WTC11 (cell line): ENCODE measurements at regions not wholly inside any gene's neighbourhood (a gene's known extent, or its start where the extent isn't known, plus 50 kb on each side); places are given as distances from the start of the nearest gene placed in this dataset.

Experiments
- ATAC-seq: fragments of 200-7000 bp; cut with Tn5 transposase; 2 replicates; pipeline ENCODE4 v1.10.0; 2021; ENCODE audit warnings: mild to moderate bottlenecking, moderate library complexity
- CTCF ChIA-PET: fragments of 300-600 bp; sonication (Branson Sonifier 250); formaldehyde crosslinking; loops from one replicate; lab custom pipeline; 2021; ENCODE audit warnings: antibody characterized with exemption; lab: Charles Lee
- POLR2A ChIA-PET: fragments of 350-600 bp; sonication (Branson Sonifier 250); formaldehyde crosslinking; loops from one replicate; lab custom pipeline; 2021; ENCODE audit warnings: antibody characterized with exemption; lab: Charles Lee
- DNase-seq: peaks from one replicate; pipeline ENCODE4 v3.0.0; 2021; ENCODE audit warnings: low spot score
- H3K27ac Mint-ChIP-seq: 2 replicates; pipeline ENCODE4 v1.8.0; 2021; ENCODE audit warnings: mixed read lengths
- H3K27me3 Mint-ChIP-seq: 2 replicates; pipeline ENCODE4 v1.8.0; 2021; ENCODE audit warnings: low read depth, mild to moderate bottlenecking, moderate library complexity, mixed read lengths
- H3K36me3 Mint-ChIP-seq: 2 replicates; pipeline ENCODE4 v1.8.0; 2021; ENCODE audit warnings: mixed read lengths
- H3K4me1 Mint-ChIP-seq: 2 replicates; pipeline ENCODE4 v1.8.0; 2022; ENCODE audit warnings: mixed read lengths
- H3K4me3 Mint-ChIP-seq: 2 replicates; pipeline ENCODE4 v1.8.0; 2021; ENCODE audit warnings: mild to moderate bottlenecking, moderate library complexity, mixed read lengths
- H3K9me3 Mint-ChIP-seq: 2 replicates; pipeline ENCODE4 v1.8.0; 2021; ENCODE audit warnings: mixed read lengths
- CBFB ChIP-seq: sonication (generic); formaldehyde crosslinking; IDR thresholded peaks from 2 replicates; pipeline ENCODE4 v1.8.1; 2022; ENCODE audit warnings: mild to moderate bottlenecking, low read depth, missing genetic modification reagents
- ETV6 ChIP-seq: sonication (generic); formaldehyde crosslinking; IDR thresholded peaks from 2 replicates; pipeline ENCODE4 v1.8.1; 2022; ENCODE audit warnings: mild to moderate bottlenecking, missing genetic modification reagents
- JAZF1 ChIP-seq: fragments of 250-450 bp; sonication (Bioruptor Pico); IDR thresholded peaks from 2 replicates; pipeline ENCODE4 v1.9.0; 2021; ENCODE audit warnings: moderate library complexity, mild to moderate bottlenecking, inconsistent platforms
- JUN ChIP-seq: sonication (generic); formaldehyde crosslinking; IDR thresholded peaks from 2 replicates; pipeline ENCODE4 v1.8.0; 2023; ENCODE audit warnings: mild to moderate bottlenecking, missing genetic modification reagents
- MYBL2 ChIP-seq: sonication (generic); formaldehyde crosslinking; IDR thresholded peaks from 2 replicates; pipeline ENCODE4 v1.8.1; 2023; ENCODE audit warnings: mild to moderate bottlenecking, moderate library complexity, missing genetic modification reagents
- NFATC4 ChIP-seq: fragments of 250-450 bp; sonication (Bioruptor Pico); IDR thresholded peaks from 2 replicates; pipeline ENCODE4 v1.9.0; 2021; ENCODE audit warnings: mild to moderate bottlenecking
- NFE2L1 ChIP-seq: sonication (generic); formaldehyde crosslinking; IDR thresholded peaks from 2 replicates; pipeline ENCODE4 v1.8.1; 2023; ENCODE audit warnings: missing genetic modification reagents
- NFYB ChIP-seq: sonication (generic); formaldehyde crosslinking; conservative IDR thresholded peaks from 2 replicates; pipeline ENCODE4 v1.8.0; 2022; ENCODE audit warnings: low read depth, missing genetic modification reagents
- RORB ChIP-seq: fragments of 250-450 bp; sonication (Bioruptor Pico); IDR thresholded peaks from 2 replicates; pipeline ENCODE4 v1.9.0; 2021; ENCODE audit warnings: mild to moderate bottlenecking
- TEAD1 ChIP-seq: sonication (generic); formaldehyde crosslinking; IDR thresholded peaks from 2 replicates; pipeline ENCODE4 v1.8.0; 2022; ENCODE audit warnings: mild to moderate bottlenecking, missing genetic modification reagents
- TP53 ChIP-seq: sonication (generic); formaldehyde crosslinking; IDR thresholded peaks from 2 replicates; pipeline ENCODE4 v1.8.1; 2023; ENCODE audit warnings: mild to moderate bottlenecking, missing genetic modification reagents
- ZNF232 ChIP-seq: sonication (generic); formaldehyde crosslinking; IDR thresholded peaks from 2 replicates; pipeline ENCODE4 v1.8.0; 2022; ENCODE audit warnings: mild to moderate bottlenecking, missing genetic modification reagents
- ZNF423 ChIP-seq: fragments of 250-450 bp; sonication (Bioruptor Pico); IDR thresholded peaks from 2 replicates; pipeline ENCODE4 v2.1.2; 2022; ENCODE audit warnings: mild to moderate bottlenecking, moderate library complexity
- TF ChIP-seq, protein P1 (sequence below): fragments of 250-450 bp; sonication (Bioruptor Pico); IDR thresholded peaks from 2 replicates; pipeline ENCODE4 v1.9.0; 2021; ENCODE audit warnings: mild to moderate bottlenecking
- TF ChIP-seq, protein P2 (sequence below): fragments of 250-450 bp; sonication (Bioruptor Pico); IDR thresholded peaks from 2 replicates; pipeline ENCODE4 v1.9.0; 2021; ENCODE audit warnings: mild to moderate bottlenecking
- TF ChIP-seq, protein P3 (sequence below): sonication (generic); formaldehyde crosslinking; conservative IDR thresholded peaks from 2 replicates; pipeline ENCODE4 v1.8.1; 2023; ENCODE audit warnings: mild to moderate bottlenecking, low read depth, missing genetic modification reagents, moderate library complexity
- TF ChIP-seq, protein P4 (sequence below): sonication (generic); formaldehyde crosslinking; IDR thresholded peaks from 2 replicates; pipeline ENCODE4 v1.8.0; 2022; ENCODE audit warnings: missing genetic modification reagents
- TF ChIP-seq, protein P5 (sequence below): sonication (generic); formaldehyde crosslinking; IDR thresholded peaks from 2 replicates; pipeline ENCODE4 v1.8.0; 2023; ENCODE audit warnings: missing genetic modification reagents, mild to moderate bottlenecking, borderline replicate concordance
- TF ChIP-seq, protein P6 (sequence below): sonication (generic); formaldehyde crosslinking; IDR thresholded peaks from 2 replicates; pipeline ENCODE4 v1.8.1; 2022; ENCODE audit warnings: low read depth, missing genetic modification reagents, borderline replicate concordance

DNA sequence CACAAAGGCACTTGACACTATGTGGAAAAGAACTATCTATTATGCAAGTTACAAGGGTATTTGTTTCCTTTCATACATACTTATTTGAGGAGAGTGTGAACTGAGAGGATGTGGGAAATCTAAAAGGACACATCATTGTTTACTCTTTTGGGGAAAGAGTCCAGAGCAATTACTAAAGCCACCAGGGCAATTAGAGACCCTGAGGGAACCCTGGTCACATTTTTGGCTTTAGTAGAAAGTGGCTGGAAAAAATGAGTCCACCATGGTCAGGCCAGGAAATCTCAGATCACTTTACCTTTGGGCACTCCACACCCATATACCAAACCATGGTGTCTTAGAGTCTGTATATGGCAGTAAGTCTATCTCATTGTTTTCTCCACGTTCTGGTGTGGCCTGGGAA is 243.3 kb downstream of the HLX start:
- Mint-ChIP-seq H3K4me1 (no peaks in the 10 kb centered on the region), H3K27me3 (no peaks in the 10 kb centered on the region), H3K4me3 (no peak overlapping the region), H3K27ac (no peak overlapping the region), H3K9me3 (peaks cover 24% of the 10 kb centered on the region), H3K36me3 (peaks cover 3% of the 10 kb centered on the region; the same call in 1 of the 2 replicates)
- POLR2A ChIA-PET = no interaction called here
- CTCF ChIA-PET = no interaction called here
- TF ChIP-seq JUN (CRISPR knock-in tag) (no peak), ZNF232 (no peak), CBFB (no peak), TP53 (CRISPR knock-in tag) (no peak), MYBL2 (no peak), ETV6 (CRISPR knock-in tag) (no peak), NFATC4 (CRISPR knock-in tag) (no peak), NFYB (no peak), JAZF1 (no peak)
- TF ChIP-seq, protein P1, sequence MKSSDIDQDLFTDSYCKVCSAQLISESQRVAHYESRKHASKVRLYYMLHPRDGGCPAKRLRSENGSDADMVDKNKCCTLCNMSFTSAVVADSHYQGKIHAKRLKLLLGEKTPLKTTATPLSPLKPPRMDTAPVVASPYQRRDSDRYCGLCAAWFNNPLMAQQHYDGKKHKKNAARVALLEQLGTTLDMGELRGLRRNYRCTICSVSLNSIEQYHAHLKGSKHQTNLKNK (CRISPR knock-in tag) = no peak
- TF ChIP-seq, protein P2, sequence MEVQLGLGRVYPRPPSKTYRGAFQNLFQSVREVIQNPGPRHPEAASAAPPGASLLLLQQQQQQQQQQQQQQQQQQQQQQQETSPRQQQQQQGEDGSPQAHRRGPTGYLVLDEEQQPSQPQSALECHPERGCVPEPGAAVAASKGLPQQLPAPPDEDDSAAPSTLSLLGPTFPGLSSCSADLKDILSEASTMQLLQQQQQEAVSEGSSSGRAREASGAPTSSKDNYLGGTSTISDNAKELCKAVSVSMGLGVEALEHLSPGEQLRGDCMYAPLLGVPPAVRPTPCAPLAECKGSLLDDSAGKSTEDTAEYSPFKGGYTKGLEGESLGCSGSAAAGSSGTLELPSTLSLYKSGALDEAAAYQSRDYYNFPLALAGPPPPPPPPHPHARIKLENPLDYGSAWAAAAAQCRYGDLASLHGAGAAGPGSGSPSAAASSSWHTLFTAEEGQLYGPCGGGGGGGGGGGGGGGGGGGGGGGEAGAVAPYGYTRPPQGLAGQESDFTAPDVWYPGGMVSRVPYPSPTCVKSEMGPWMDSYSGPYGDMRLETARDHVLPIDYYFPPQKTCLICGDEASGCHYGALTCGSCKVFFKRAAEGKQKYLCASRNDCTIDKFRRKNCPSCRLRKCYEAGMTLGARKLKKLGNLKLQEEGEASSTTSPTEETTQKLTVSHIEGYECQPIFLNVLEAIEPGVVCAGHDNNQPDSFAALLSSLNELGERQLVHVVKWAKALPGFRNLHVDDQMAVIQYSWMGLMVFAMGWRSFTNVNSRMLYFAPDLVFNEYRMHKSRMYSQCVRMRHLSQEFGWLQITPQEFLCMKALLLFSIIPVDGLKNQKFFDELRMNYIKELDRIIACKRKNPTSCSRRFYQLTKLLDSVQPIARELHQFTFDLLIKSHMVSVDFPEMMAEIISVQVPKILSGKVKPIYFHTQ (CRISPR knock-in tag) = no peak
- TF ChIP-seq, protein P3, sequence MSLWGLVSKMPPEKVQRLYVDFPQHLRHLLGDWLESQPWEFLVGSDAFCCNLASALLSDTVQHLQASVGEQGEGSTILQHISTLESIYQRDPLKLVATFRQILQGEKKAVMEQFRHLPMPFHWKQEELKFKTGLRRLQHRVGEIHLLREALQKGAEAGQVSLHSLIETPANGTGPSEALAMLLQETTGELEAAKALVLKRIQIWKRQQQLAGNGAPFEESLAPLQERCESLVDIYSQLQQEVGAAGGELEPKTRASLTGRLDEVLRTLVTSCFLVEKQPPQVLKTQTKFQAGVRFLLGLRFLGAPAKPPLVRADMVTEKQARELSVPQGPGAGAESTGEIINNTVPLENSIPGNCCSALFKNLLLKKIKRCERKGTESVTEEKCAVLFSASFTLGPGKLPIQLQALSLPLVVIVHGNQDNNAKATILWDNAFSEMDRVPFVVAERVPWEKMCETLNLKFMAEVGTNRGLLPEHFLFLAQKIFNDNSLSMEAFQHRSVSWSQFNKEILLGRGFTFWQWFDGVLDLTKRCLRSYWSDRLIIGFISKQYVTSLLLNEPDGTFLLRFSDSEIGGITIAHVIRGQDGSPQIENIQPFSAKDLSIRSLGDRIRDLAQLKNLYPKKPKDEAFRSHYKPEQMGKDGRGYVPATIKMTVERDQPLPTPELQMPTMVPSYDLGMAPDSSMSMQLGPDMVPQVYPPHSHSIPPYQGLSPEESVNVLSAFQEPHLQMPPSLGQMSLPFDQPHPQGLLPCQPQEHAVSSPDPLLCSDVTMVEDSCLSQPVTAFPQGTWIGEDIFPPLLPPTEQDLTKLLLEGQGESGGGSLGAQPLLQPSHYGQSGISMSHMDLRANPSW (CRISPR knock-in tag) = no peak
- TF ChIP-seq, protein P4, sequence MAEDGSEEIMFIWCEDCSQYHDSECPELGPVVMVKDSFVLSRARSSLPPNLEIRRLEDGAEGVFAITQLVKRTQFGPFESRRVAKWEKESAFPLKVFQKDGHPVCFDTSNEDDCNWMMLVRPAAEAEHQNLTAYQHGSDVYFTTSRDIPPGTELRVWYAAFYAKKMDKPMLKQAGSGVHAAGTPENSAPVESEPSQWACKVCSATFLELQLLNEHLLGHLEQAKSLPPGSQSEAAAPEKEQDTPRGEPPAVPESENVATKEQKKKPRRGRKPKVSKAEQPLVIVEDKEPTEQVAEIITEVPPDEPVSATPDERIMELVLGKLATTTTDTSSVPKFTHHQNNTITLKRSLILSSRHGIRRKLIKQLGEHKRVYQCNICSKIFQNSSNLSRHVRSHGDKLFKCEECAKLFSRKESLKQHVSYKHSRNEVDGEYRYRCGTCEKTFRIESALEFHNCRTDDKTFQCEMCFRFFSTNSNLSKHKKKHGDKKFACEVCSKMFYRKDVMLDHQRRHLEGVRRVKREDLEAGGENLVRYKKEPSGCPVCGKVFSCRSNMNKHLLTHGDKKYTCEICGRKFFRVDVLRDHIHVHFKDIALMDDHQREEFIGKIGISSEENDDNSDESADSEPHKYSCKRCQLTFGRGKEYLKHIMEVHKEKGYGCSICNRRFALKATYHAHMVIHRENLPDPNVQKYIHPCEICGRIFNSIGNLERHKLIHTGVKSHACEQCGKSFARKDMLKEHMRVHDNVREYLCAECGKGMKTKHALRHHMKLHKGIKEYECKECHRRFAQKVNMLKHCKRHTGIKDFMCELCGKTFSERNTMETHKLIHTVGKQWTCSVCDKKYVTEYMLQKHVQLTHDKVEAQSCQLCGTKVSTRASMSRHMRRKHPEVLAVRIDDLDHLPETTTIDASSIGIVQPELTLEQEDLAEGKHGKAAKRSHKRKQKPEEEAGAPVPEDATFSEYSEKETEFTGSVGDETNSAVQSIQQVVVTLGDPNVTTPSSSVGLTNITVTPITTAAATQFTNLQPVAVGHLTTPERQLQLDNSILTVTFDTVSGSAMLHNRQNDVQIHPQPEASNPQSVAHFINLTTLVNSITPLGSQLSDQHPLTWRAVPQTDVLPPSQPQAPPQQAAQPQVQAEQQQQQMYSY (CRISPR knock-in tag) = no peak
- ATAC-seq (no peak), DNase-seq (no peak)

DNA sequence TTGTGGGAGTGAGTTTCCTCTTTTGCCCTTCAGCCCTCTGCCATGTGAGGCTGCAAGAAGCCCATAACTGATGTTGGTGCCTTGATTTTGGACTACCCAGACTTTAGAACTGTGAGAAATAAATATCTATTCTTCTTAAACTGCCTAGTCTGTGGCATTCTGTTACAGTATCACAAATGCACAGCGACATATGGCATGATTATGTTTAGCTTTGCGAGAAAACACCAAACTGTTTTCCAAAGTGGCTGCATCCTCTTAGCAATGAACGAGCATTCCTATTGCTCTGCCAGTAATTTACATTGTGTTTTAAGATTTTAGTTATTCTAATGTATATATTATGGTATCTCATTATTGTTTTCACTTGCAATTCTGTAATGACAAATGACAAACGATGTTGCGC is 246.7 kb downstream of the HLX start:
- H3K4me1 Mint-ChIP-seq = no peaks in the 10 kb centered on the region
- ATAC-seq (no peak), DNase-seq (no peak)
- CTCF ChIA-PET = no interaction called here
- H3K27ac Mint-ChIP-seq = no peak overlapping the region
- H3K9me3 Mint-ChIP-seq = peaks cover 18% of the 10 kb centered on the region
- H3K4me3 Mint-ChIP-seq = no peak overlapping the region
- POLR2A ChIA-PET = no interaction called here
- H3K36me3 Mint-ChIP-seq = peaks cover 3% of the 10 kb centered on the region; the same call in 1 of the 2 replicates
- H3K27me3 Mint-ChIP-seq = no peaks in the 10 kb centered on the region
- TF ChIP-seq NFE2L1 = no peak
- no peak for TF ChIP-seq TEAD1 (CRISPR knock-in tag)
- TF ChIP-seq, protein P5, sequence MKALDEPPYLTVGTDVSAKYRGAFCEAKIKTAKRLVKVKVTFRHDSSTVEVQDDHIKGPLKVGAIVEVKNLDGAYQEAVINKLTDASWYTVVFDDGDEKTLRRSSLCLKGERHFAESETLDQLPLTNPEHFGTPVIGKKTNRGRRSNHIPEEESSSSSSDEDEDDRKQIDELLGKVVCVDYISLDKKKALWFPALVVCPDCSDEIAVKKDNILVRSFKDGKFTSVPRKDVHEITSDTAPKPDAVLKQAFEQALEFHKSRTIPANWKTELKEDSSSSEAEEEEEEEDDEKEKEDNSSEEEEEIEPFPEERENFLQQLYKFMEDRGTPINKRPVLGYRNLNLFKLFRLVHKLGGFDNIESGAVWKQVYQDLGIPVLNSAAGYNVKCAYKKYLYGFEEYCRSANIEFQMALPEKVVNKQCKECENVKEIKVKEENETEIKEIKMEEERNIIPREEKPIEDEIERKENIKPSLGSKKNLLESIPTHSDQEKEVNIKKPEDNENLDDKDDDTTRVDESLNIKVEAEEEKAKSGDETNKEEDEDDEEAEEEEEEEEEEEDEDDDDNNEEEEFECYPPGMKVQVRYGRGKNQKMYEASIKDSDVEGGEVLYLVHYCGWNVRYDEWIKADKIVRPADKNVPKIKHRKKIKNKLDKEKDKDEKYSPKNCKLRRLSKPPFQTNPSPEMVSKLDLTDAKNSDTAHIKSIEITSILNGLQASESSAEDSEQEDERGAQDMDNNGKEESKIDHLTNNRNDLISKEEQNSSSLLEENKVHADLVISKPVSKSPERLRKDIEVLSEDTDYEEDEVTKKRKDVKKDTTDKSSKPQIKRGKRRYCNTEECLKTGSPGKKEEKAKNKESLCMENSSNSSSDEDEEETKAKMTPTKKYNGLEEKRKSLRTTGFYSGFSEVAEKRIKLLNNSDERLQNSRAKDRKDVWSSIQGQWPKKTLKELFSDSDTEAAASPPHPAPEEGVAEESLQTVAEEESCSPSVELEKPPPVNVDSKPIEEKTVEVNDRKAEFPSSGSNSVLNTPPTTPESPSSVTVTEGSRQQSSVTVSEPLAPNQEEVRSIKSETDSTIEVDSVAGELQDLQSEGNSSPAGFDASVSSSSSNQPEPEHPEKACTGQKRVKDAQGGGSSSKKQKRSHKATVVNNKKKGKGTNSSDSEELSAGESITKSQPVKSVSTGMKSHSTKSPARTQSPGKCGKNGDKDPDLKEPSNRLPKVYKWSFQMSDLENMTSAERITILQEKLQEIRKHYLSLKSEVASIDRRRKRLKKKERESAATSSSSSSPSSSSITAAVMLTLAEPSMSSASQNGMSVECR (CRISPR knock-in tag) = no peak
- no peak for TF ChIP-seq RORB (CRISPR knock-in tag)
- TF ChIP-seq, protein P3 (CRISPR knock-in tag) = no peak
- TF ChIP-seq ZNF232 = no peak
- TF ChIP-seq, protein P6, sequence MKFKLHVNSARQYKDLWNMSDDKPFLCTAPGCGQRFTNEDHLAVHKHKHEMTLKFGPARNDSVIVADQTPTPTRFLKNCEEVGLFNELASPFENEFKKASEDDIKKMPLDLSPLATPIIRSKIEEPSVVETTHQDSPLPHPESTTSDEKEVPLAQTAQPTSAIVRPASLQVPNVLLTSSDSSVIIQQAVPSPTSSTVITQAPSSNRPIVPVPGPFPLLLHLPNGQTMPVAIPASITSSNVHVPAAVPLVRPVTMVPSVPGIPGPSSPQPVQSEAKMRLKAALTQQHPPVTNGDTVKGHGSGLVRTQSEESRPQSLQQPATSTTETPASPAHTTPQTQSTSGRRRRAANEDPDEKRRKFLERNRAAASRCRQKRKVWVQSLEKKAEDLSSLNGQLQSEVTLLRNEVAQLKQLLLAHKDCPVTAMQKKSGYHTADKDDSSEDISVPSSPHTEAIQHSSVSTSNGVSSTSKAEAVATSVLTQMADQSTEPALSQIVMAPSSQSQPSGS (CRISPR knock-in tag) = no peak
- no peak for TF ChIP-seq ZNF423 (CRISPR knock-in tag)
